Lung (tissue), 11 donors: ENCODE measurements at regions not wholly inside any gene's neighbourhood (a gene's known extent, or its start where the extent isn't known, plus 50 kb on each side); places are given as distances from the start of the nearest gene placed in this dataset.

Source experiments
- ATAC-seq: fragments of 200-7000 bp; cut with Tn5 transposase; one replicate; pipeline ENCODE4 v1.9.1; 2020; ENCODE audit warnings: moderate number of reproducible peaks; ENCODE audit not compliant: insufficient read depth, low FRiP score
- DNase-seq, 3 donors: peaks; one replicate each; pipeline ENCODE4 v3.0.0-alpha.2; 2013 to 2017
- H3K27ac ChIP-seq, 2 donors: one replicate each; pipeline ENCODE4 v1.5.1; 2013; ENCODE audit warnings: mild to moderate bottlenecking in 2 of 2, moderate library complexity in 2 of 2, control low read depth in 1 of 2, inconsistent platforms in 1 of 2, low read depth in 1 of 2, low read length in 1 of 2
- H3K27me3 ChIP-seq, 3 donors: one replicate each; pipeline ENCODE4 v1.5.1; 2013; ENCODE audit warnings: low read length in 2 of 3; ENCODE audit not compliant: control insufficient read depth in 3 of 3, insufficient read depth in 3 of 3
- H3K36me3 ChIP-seq, 4 donors: one replicate each; pipeline ENCODE4 v1.5.1; 2013; ENCODE audit warnings: low read length in 4 of 4, mild to moderate bottlenecking in 1 of 4, moderate library complexity in 1 of 4; ENCODE audit not compliant: control insufficient read depth in 4 of 4, insufficient read depth in 4 of 4
- H3K4me1 ChIP-seq, 5 donors: one replicate each; pipeline ENCODE4 v1.5.1; 2013; ENCODE audit warnings: low read length in 5 of 5, mild to moderate bottlenecking in 2 of 5, moderate library complexity in 1 of 5; ENCODE audit not compliant: control insufficient read depth in 5 of 5, insufficient read depth in 5 of 5
- H3K4me3 ChIP-seq: one replicate; pipeline ENCODE4 v1.5.1; 2013; ENCODE audit warnings: mild to moderate bottlenecking, control low read depth, moderate library complexity
- H3K9ac ChIP-seq, 2 donors: one replicate each; pipeline ENCODE4 v1.5.1; 2013; ENCODE audit warnings: low read length in 2 of 2, control low read depth in 1 of 2; ENCODE audit not compliant: insufficient read depth in 1 of 2
- H3K9me3 ChIP-seq, 4 donors: one replicate each; pipeline ENCODE4 v1.5.1; 2013; ENCODE audit warnings: low read length in 3 of 4, mild to moderate bottlenecking in 1 of 4, moderate library complexity in 1 of 4; ENCODE audit not compliant: control insufficient read depth in 4 of 4, insufficient read depth in 3 of 4
- WGBS, 2 donors: extraction: QIAGEN DNeasy Blood & Tissue Kit; methylation state at CpG; one replicate each; pipeline ENCODE4 v1.1.7; 2013; 5-methylcytosine and 5-hydroxymethylcytosine counted together
- TF ChIP-seq, protein P1 (sequence below): IDR thresholded peaks from 2 replicates; pipeline ENCODE4 v1.5.1; 2012; ENCODE audit warnings: mild to moderate bottlenecking; ENCODE audit errors: control extremely low read depth, extremely low read depth
- donor health status: control.
- donor health status: control.
- donor health status: Bipolar disorder and iron deficiency.
- donor health status: healthy.
- donor health status: DM: yes; HTN: yes; CAD: no.

DNA sequence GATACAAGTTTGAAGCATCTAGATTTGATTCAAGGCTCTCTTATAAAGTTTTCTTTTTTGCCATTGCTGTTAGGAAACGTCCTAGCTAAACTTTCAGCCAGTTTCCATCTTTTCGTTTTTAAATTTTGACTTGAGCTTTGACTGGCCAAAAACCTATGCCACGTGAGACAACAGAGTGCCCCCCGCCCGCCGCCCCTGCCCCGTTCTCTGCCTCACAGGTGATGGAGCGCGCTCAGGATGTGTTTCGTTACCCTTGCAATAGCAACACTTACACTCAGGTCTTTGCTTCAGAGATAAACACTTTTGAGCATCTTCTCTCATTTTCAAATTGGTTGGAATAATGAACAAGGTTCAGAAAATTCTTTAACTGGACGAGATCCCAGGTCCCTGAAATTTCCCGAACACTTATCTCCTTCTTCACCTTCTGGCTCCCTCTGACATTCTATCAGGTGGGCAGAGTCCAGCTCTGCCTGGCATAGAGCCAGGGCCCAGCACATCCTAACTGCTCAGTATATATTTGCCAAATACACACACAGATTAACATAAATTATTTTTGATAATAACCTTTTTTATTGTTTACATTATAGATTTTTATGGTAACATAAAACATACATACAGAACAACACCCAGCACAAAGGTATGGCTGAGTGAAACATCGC, 301.1 kb downstream of the IRS2 start:
- TF ChIP-seq, protein P1, sequence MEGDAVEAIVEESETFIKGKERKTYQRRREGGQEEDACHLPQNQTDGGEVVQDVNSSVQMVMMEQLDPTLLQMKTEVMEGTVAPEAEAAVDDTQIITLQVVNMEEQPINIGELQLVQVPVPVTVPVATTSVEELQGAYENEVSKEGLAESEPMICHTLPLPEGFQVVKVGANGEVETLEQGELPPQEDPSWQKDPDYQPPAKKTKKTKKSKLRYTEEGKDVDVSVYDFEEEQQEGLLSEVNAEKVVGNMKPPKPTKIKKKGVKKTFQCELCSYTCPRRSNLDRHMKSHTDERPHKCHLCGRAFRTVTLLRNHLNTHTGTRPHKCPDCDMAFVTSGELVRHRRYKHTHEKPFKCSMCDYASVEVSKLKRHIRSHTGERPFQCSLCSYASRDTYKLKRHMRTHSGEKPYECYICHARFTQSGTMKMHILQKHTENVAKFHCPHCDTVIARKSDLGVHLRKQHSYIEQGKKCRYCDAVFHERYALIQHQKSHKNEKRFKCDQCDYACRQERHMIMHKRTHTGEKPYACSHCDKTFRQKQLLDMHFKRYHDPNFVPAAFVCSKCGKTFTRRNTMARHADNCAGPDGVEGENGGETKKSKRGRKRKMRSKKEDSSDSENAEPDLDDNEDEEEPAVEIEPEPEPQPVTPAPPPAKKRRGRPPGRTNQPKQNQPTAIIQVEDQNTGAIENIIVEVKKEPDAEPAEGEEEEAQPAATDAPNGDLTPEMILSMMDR = no peak
- Histone ChIP-seq H3K27me3 (no peaks in the 10 kb centered on the region), H3K9ac (no peak overlapping the region), H3K27ac (no peak overlapping the region), H3K4me1 (peaks cover 0 to 3% (median 0%) of the 10 kb centered on the region in 5 donors), H3K4me3 (no peak overlapping the region), H3K9me3 (peaks cover 0 to 2% (median 0%) of the 10 kb centered on the region in 4 donors), H3K36me3 (no peaks in the 10 kb centered on the region)
- WGBS, 2 donors = 87 to 90% methylated on average over 13 of the region's 13 CpGs
- no peak for DNase-seq
- ATAC-seq = no peak

DNA sequence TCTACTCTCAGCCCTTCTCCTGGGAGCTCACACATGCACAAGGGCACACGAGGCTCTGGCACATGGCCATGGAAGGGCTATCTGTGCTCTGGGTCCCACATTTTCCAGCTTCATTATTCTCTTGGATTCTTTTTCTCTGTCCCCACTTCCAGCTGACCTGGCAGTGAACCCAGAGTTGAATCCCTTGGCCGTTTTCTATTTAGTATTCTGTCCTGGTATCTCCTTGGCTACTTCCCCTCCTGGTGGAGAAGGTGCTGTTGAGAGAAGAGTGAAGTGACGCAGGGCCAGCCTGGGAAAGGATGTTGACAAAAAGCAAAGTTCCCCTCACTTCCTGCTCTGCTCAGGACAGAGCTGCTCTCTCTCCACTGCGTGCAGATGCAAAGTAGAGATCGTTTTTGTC, 303.1 kb downstream of the IRS2 start:
- TF ChIP-seq, protein P1 = no peak

DNA sequence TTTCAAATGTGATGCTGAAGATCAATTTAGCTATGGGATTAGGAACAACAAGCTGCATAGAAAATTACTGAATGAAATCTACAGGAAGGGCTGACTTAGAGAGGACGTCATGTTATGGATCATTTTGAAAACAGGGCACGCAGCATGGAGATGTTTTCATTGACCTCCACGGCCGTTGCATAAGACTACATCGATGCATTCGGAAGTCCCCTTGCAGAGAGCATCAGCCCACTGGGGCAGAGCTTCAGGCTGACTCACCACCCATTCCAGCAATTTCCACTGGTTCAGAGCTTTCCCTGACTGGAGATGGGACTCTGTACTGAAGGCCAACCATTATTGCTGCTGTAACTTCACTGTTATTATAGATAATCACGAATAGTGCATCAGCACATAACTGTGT, 305.3 kb downstream of the IRS2 start:
- Histone ChIP-seq H3K4me3 (no peak overlapping the region), H3K9ac (no peak overlapping the region), H3K4me1 (peaks cover 0 to 2% (median 0%) of the 10 kb centered on the region in 5 donors), H3K36me3 (no peaks in the 10 kb centered on the region), H3K27me3 (no peaks in the 10 kb centered on the region), H3K27ac (no peak overlapping the region), H3K9me3 (peaks cover 0 to 3% (median 0%) of the 10 kb centered on the region in 4 donors)
- ATAC-seq = no peak
- DNase-seq = no peak
- TF ChIP-seq, protein P1 = no peak
- WGBS, 2 donors = 90% methylated on average over 7 of the region's 7 CpGs

More for the DNA sequence above, 303.1 kb downstream of the IRS2 start:
- DNase-seq (peak in 1 of 3 donors; percentile 17), ATAC-seq (no peak)
- H3K9me3 ChIP-seq = peaks cover 0 to 3% (median 0%) of the 10 kb centered on the region in 4 donors
- H3K4me3 ChIP-seq = no peak overlapping the region
- H3K36me3 ChIP-seq = no peaks in the 10 kb centered on the region
- peaks cover 0 to 2% (median 0%) of the 10 kb centered on the region in 5 donors for H3K4me1 ChIP-seq
- no peaks in the 10 kb centered on the region for H3K27me3 ChIP-seq
- WGBS, 2 donors = 24 to 26% methylated on average over 5 of the region's 5 CpGs
- H3K27ac ChIP-seq = no peak overlapping the region
- no peak overlapping the region for H3K9ac ChIP-seq
